LNCaP clone FGC (cell line): ENCODE measurements at regions not wholly inside any gene's neighbourhood (a gene's known extent, or its start where the extent isn't known, plus 50 kb on each side); places are given as distances from the start of the nearest gene placed in this dataset.

ENCODE experiments used
- DNase-seq: peaks from one replicate; pipeline ENCODE4 v3.0.0-alpha.2; 2011; ENCODE audit warnings: low read depth
- H3K4me3 ChIP-seq: 2 replicates; pipeline ENCODE4 v1.5.1; 2011; ENCODE audit warnings: mild to moderate bottlenecking, low read depth, low read length, control low read depth
- TF ChIP-seq, protein P1 (sequence below): IDR thresholded peaks from 2 replicates; pipeline ENCODE4 v1.5.1; 2012; ENCODE audit warnings: mild to moderate bottlenecking; ENCODE audit not compliant: control insufficient read depth, insufficient read depth; ENCODE audit errors: extremely low read depth

DNA sequence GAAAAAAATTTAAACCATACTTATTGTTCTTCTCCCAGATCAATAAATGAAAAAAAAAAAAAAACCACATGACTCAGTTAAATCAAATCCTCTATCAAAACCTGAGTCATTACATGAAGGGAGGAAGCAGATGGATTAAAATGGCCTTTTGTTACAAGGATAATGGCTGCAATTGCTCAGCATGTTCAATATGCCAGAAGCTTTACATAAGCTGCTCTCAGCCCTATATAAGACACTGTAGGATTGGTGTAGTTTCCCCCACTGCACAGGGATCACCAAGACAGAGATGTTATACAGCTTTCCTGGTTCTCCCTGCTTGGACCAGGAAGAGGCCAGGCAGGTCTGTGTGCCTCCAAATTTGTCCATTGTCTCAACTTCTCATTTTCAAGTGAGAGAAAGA is 101.6 kb upstream of the MAP1B start:
- TF ChIP-seq, protein P1, sequence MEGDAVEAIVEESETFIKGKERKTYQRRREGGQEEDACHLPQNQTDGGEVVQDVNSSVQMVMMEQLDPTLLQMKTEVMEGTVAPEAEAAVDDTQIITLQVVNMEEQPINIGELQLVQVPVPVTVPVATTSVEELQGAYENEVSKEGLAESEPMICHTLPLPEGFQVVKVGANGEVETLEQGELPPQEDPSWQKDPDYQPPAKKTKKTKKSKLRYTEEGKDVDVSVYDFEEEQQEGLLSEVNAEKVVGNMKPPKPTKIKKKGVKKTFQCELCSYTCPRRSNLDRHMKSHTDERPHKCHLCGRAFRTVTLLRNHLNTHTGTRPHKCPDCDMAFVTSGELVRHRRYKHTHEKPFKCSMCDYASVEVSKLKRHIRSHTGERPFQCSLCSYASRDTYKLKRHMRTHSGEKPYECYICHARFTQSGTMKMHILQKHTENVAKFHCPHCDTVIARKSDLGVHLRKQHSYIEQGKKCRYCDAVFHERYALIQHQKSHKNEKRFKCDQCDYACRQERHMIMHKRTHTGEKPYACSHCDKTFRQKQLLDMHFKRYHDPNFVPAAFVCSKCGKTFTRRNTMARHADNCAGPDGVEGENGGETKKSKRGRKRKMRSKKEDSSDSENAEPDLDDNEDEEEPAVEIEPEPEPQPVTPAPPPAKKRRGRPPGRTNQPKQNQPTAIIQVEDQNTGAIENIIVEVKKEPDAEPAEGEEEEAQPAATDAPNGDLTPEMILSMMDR = no peak
- DNase-seq = no peak
- H3K4me3 ChIP-seq = no peak overlapping the region

DNA sequence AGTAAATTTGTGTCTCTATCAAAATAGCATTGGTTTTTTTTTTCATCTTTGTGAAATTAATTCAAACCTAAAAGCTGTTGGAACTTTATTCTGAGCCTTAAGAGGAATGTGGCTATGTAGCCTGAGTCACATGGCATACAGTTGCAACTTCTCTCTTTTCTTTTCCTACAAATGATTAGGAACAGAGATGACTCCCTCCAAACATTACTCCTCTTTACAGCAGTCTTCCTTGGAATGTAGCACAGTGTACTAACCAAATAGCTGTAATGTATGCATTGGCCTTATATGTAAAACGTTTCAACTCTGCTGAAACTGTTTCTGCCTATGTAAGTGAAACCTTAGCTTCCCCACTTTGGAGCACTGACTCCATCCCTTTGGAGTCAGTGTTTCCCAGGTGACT is 100.9 kb upstream of the MAP1B start:
- DNase-seq = no peak
- TF ChIP-seq, protein P1 = no peak
- no peak overlapping the region for H3K4me3 ChIP-seq

DNA sequence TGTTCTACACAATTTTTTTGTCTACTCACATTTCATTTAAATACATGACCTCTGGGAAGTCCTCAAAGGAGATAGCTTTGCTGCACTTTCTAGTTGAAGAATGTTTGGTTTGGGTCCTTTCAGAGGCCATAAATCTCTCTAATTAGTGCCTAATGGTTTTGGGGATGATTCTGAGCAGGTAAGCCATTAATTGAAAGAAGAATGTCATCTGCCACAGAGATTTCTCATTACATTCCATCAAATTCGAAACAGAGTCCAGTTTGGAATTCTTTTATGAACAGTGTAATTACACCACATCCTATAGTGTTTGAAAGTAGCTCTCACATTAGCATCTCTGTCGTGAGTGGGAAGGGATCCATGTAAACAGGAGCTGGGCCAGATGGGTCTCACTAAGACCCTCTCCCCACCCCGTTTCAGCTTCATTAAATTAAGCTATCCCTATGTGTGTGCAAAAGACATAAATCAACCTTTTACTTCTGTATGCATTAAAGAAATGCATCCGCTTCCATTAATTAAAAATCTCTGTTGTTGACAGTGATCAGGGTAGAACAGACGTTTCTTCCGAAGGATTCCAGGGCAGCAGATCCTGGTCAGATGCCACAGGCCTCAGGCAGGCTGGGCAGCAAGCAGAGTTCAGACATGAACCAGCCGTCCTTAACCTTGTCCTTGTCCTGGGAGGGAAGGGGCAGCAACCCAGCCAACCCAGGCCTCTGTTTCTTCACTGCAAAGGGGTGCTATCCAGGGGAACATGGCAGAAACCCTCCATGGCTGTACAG is 99.8 kb upstream of the MAP1B start:
- no peak for DNase-seq
- H3K4me3 ChIP-seq = no peak overlapping the region
- TF ChIP-seq, protein P1 = no peak

DNA sequence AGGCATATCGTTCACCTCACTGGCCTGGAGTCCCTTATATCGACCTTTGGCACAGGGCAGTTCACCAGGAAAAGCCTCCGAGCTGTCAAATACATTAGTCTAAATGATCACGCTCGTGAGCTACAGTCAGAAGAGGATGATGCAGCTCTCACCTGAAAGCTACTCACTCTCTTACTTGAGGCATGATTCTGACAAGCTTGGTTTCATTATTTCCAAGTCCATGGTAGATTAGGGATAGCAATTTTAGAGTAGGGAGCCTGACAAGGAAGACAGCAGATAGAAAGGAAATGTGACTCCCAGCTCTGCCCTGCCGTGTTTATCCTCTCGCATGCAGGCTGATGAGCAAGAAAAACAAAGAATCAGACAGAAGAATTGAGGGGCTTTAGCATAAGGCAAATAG is 98.0 kb upstream of the MAP1B start:
- TF ChIP-seq, protein P1 = no peak
- no peak overlapping the region for H3K4me3 ChIP-seq
- no peak for DNase-seq

DNA sequence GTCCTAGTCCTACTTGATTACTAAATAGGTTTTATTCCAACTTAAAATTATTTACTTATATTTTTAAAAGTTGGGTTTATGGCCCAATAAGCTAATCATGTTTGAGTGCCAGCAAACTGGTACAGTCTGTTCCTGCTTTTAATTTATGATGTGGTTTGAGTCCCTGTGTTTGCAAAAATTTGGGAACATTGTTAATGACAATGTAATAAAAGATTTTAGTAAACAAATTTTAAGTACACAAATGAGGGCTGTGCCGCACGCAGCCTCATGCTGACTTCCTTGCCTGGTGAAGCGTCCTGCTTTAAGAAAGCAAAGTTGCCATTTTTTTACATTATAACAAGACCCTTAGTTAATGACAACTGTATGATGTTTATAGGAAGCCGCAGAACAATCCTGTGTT is 96.8 kb upstream of the MAP1B start:
- H3K4me3 ChIP-seq = no peak overlapping the region
- TF ChIP-seq, protein P1 = no peak
- DNase-seq = peak; percentile 96

DNA sequence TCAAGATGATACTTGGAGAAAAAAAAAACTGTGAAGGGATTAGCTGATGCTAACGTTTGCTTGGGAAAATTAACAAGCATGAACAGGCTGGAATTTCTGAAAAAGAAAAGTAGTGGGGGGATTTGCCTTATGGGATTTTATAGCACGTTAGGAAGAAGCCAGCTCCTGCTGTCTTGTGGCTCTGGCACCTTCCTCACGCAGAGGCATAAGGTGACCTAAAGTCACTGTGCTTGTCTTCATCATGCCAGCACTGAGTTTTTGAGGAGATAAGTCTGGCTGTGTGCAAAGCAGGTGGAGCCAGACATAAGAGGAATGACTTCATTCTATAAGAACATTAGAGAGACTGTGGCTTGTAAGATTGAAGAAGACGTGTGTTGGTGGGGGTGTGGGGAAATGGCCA is 94.4 kb upstream of the MAP1B start:
- H3K4me3 ChIP-seq = no peak overlapping the region
- DNase-seq = no peak
- TF ChIP-seq, protein P1 = no peak
